Ishikawa (cell line): ENCODE measurements at regions not wholly inside any gene's neighbourhood (a gene's known extent, or its start where the extent isn't known, plus 50 kb on each side); places are given as distances from the start of the nearest gene placed in this dataset.

Source experiments
- CEBPB ChIP-seq: IDR thresholded peaks from 2 replicates; pipeline ENCODE4 v1.6.1; 2012
- EGR1 ChIP-seq: IDR thresholded peaks from 2 replicates; pipeline ENCODE4 v1.6.1; 2012
- EP300 ChIP-seq: IDR thresholded peaks from 2 replicates; pipeline ENCODE4 v1.6.1; 2012; ENCODE audit warnings: borderline replicate concordance
- MAX ChIP-seq: IDR thresholded peaks from 2 replicates; pipeline ENCODE4 v1.6.1; 2012
- NFIC ChIP-seq: IDR thresholded peaks from 2 replicates; pipeline ENCODE4 v1.6.1; 2012
- RAD21 ChIP-seq: IDR thresholded peaks from 2 replicates; pipeline ENCODE4 v1.6.1; 2012; ENCODE audit warnings: low read depth
- REST ChIP-seq: IDR thresholded peaks from 2 replicates; pipeline ENCODE4 v1.6.1; 2012; ENCODE audit warnings: low read depth, mild to moderate bottlenecking
- TAF1 ChIP-seq: IDR thresholded peaks from 2 replicates; pipeline ENCODE4 v1.6.1; 2012; ENCODE audit warnings: low read depth, mild to moderate bottlenecking
- TEAD4 ChIP-seq: IDR thresholded peaks from 2 replicates; pipeline ENCODE4 v1.6.1; 2012
- USF1 ChIP-seq: IDR thresholded peaks from 2 replicates; pipeline ENCODE4 v1.6.1; 2012
- ZBTB7A ChIP-seq: IDR thresholded peaks from 2 replicates; pipeline ENCODE4 v1.6.1; 2012; ENCODE audit warnings: low read depth

DNA sequence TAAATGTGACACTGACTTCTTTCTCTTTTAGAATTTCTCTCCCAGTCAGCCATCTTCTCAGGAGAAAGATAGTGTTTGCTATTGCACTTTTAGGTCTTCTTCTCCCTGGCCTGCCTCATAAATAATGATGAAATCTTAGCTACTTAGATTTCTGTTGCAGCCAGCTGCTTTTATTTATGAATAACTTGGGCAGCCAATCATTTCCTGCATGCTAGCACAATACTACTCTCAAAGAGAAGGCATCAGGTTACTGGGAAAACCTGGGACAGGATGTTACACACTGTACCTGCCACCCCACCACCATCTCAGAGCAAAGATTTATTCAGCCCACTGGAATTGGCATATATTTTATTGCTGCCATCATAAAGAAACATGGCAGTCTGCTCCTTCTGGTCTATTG lies 266.6 kb downstream of the PRELID2 start:
- no peak for TF ChIP-seq EP300
- TF ChIP-seq MAX: no peak
- TF ChIP-seq EGR1: no peak
- TF ChIP-seq NFIC: no peak
- TF ChIP-seq REST: no peak
- TF ChIP-seq USF1: no peak
- TF ChIP-seq TEAD4: no peak
- no peak for TF ChIP-seq TAF1
- TF ChIP-seq RAD21: no peak
- no peak for TF ChIP-seq ZBTB7A
- no peak for TF ChIP-seq CEBPB
